ENCODE measurements at regions not wholly inside any gene's neighbourhood (a gene's known extent, or its start where the extent isn't known, plus 50 kb on each side); places are given as distances from the start of the nearest gene placed in this dataset.
"Not testable (repeated sequence)": the region's sequence is repeated elsewhere in the genome, so short reads cannot be mapped to it uniquely, and the experiment has no call there.

GRCh38 chr1:178639326-178639725 lies 85.7 kb upstream of the RALGPS2 start:
- DNase-seq (ENCODE audit: low read depth in 4 of 4, low spot score in 3 of 4), result no peak

GRCh38 chr1:178642282-178642681 lies 82.8 kb upstream of the RALGPS2 start:
- DNase-seq (ENCODE audit: low read depth in 4 of 4, low spot score in 3 of 4), result no peak

GRCh38 chr1:178643349-178643748 lies 81.7 kb upstream of the RALGPS2 start:
- no peak for DNase-seq (ENCODE audit: low read depth in 4 of 4, low spot score in 3 of 4)

GRCh38 chr1:178643831-178644230 lies 81.2 kb upstream of the RALGPS2 start:
- no peak for DNase-seq (ENCODE audit: low read depth in 4 of 4, low spot score in 3 of 4)

GRCh38 chr1:178644308-178645120 lies 80.5 kb upstream of the RALGPS2 start:
- no peak for DNase-seq (ENCODE audit: low read depth in 4 of 4, low spot score in 3 of 4)

GRCh38 chr1:178645157-178645807 lies 79.8 kb upstream of the RALGPS2 start:
- peak in 1 of 4 donors; percentile 22 for DNase-seq (ENCODE audit: low read depth in 4 of 4, low spot score in 3 of 4)

- DNase-seq (ENCODE audit: low read depth in 4 of 4, low spot score in 3 of 4), result no peak
Observed at GRCh38 chr1:178645808-178646200, 79.2 kb upstream of the RALGPS2 start.

- no peak for DNase-seq (ENCODE audit: low read depth in 4 of 4, low spot score in 3 of 4)
Observed at GRCh38 chr1:178646821-178647220, 78.2 kb upstream of the RALGPS2 start.

- DNase-seq (ENCODE audit: low read depth in 4 of 4, low spot score in 3 of 4), result no peak
Observed at GRCh38 chr1:178648151-178648550, 76.9 kb upstream of the RALGPS2 start.

GRCh38 chr1:178649582-178650350 lies 75.3 kb upstream of the RALGPS2 start:
- DNase-seq (ENCODE audit: low read depth in 4 of 4, low spot score in 3 of 4), result no peak

- no peak for DNase-seq (ENCODE audit: low read depth in 4 of 4, low spot score in 3 of 4)
Observed at GRCh38 chr1:178650934-178651511, 74.0 kb upstream of the RALGPS2 start.

GRCh38 chr1:178651742-178652141 lies 73.3 kb upstream of the RALGPS2 start:
- no peak for DNase-seq (ENCODE audit: low read depth in 4 of 4, low spot score in 3 of 4)

GRCh38 chr1:178652506-178653490 lies 72.2 kb upstream of the RALGPS2 start:
- DNase-seq (ENCODE audit: low read depth in 4 of 4, low spot score in 3 of 4), result no peak

GRCh38 chr1:178659789-178660208 lies 65.2 kb upstream of the RALGPS2 start:
- no peak for DNase-seq (ENCODE audit: low read depth in 4 of 4, low spot score in 3 of 4)

- DNase-seq (ENCODE audit: low read depth in 4 of 4, low spot score in 3 of 4), result no peak
Observed at GRCh38 chr1:178660461-178660860, 64.6 kb upstream of the RALGPS2 start.

GRCh38 chr1:178664278-178664677 lies 60.8 kb upstream of the RALGPS2 start:
- no peak for DNase-seq (ENCODE audit: low read depth in 4 of 4, low spot score in 3 of 4)

- DNase-seq (ENCODE audit: low read depth in 4 of 4, low spot score in 3 of 4), result no peak
Observed at GRCh38 chr1:178665579-178665978, 59.5 kb upstream of the RALGPS2 start.

- not testable (repeated sequence) for DNase-seq (ENCODE audit: low read depth in 4 of 4, low spot score in 3 of 4)
Observed at GRCh38 chr1:178666891-178667290, 58.2 kb upstream of the RALGPS2 start.

- no peak for DNase-seq (ENCODE audit: low read depth in 4 of 4, low spot score in 3 of 4)
Observed at GRCh38 chr1:178672434-178672833, 52.6 kb upstream of the RALGPS2 start.

- not testable (repeated sequence) for DNase-seq (ENCODE audit: low read depth in 4 of 4, low spot score in 3 of 4)
Observed at GRCh38 chr1:178674559-178674958, 50.5 kb upstream of the RALGPS2 start.
